Neuron (in vitro differentiated cells): ENCODE measurements at regions not wholly inside any gene's neighbourhood (a gene's known extent, or its start where the extent isn't known, plus 50 kb on each side); places are given as distances from the start of the nearest gene placed in this dataset.

Source experiments
- H2AFZ ChIP-seq: one replicate; pipeline ENCODE4 v1.6.1; 2013; ENCODE audit warnings: low read depth, mild to moderate bottlenecking, inconsistent platforms, low read length, moderate library complexity
- H3K27me3 ChIP-seq: one replicate; pipeline ENCODE4 v1.6.1; 2013; ENCODE audit warnings: low read length; ENCODE audit not compliant: insufficient read depth
- H3K36me3 ChIP-seq: one replicate; pipeline ENCODE4 v1.6.1; 2013; ENCODE audit warnings: low read length; ENCODE audit not compliant: insufficient read depth
- H3K4me1 ChIP-seq: one replicate; pipeline ENCODE4 v1.6.1; 2013; ENCODE audit warnings: low read length; ENCODE audit not compliant: insufficient read depth
- H3K4me3 ChIP-seq: 2 replicates; pipeline ENCODE4 v1.5.1; 2013; ENCODE audit warnings: mild to moderate bottlenecking, low read length, moderate library complexity
- H3K9me3 ChIP-seq: one replicate; pipeline ENCODE4 v1.6.1; 2013; ENCODE audit warnings: low read length

GRCh38 chr12:75773377-75773776 lies 258.2 kb downstream of the PHLDA1 start:
- no peaks in the 10 kb centered on the region for H3K36me3 ChIP-seq
- H3K9me3 ChIP-seq: no peaks in the 10 kb centered on the region
- H2AFZ ChIP-seq: no peak overlapping the region
- no peaks in the 10 kb centered on the region for H3K27me3 ChIP-seq
- H3K4me1 ChIP-seq: no peaks in the 10 kb centered on the region
- H3K4me3 ChIP-seq: no peak overlapping the region

GRCh38 chr12:75771023-75771422 lies 259.6 kb upstream of the KRR1 start:
- H3K9me3 ChIP-seq: no peaks in the 10 kb centered on the region
- no peak overlapping the region for H2AFZ ChIP-seq
- H3K27me3 ChIP-seq: no peaks in the 10 kb centered on the region
- no peak overlapping the region for H3K4me3 ChIP-seq
- peaks cover 9% of the 10 kb centered on the region for H3K4me1 ChIP-seq
- no peaks in the 10 kb centered on the region for H3K36me3 ChIP-seq

- Histone ChIP-seq H3K9me3 (no peaks in the 10 kb centered on the region), H2AFZ (no peak overlapping the region), H3K27me3 (no peaks in the 10 kb centered on the region), H3K36me3 (no peaks in the 10 kb centered on the region), H3K4me1 (peaks cover 16% of the 10 kb centered on the region), H3K4me3 (no peak overlapping the region)
Measured at GRCh38 chr12:75767957-75768356, 256.5 kb upstream of the KRR1 start.

- Histone ChIP-seq H3K4me3 (no peak overlapping the region), H3K9me3 (no peaks in the 10 kb centered on the region), H2AFZ (no peak overlapping the region), H3K4me1 (peaks cover 16% of the 10 kb centered on the region), H3K27me3 (no peaks in the 10 kb centered on the region), H3K36me3 (no peaks in the 10 kb centered on the region)
Measured at GRCh38 chr12:75766263-75767160, 255.1 kb upstream of the KRR1 start.

GRCh38 chr12:75765170-75766059 lies 254.0 kb upstream of the KRR1 start:
- Histone ChIP-seq H3K4me3 (no peak overlapping the region), H3K9me3 (no peaks in the 10 kb centered on the region), H3K4me1 (peaks cover 16% of the 10 kb centered on the region), H3K36me3 (no peaks in the 10 kb centered on the region), H2AFZ (no peak overlapping the region), H3K27me3 (no peaks in the 10 kb centered on the region)

GRCh38 chr12:75764091-75764841 lies 252.9 kb upstream of the KRR1 start:
- Histone ChIP-seq H2AFZ (no peak overlapping the region), H3K4me3 (no peak overlapping the region), H3K36me3 (no peaks in the 10 kb centered on the region), H3K27me3 (no peaks in the 10 kb centered on the region), H3K4me1 (peaks cover 20% of the 10 kb centered on the region), H3K9me3 (no peaks in the 10 kb centered on the region)

- H2AFZ ChIP-seq: no peak overlapping the region
- no peak overlapping the region for H3K4me3 ChIP-seq
- no peaks in the 10 kb centered on the region for H3K9me3 ChIP-seq
- H3K27me3 ChIP-seq: no peaks in the 10 kb centered on the region
- H3K36me3 ChIP-seq: no peaks in the 10 kb centered on the region
- peaks cover 8% of the 10 kb centered on the region for H3K4me1 ChIP-seq
Measured at GRCh38 chr12:75760573-75761294, 249.3 kb upstream of the KRR1 start.

GRCh38 chr12:75759842-75760572 lies 248.6 kb upstream of the KRR1 start:
- peaks cover 8% of the 10 kb centered on the region for H3K4me1 ChIP-seq
- H2AFZ ChIP-seq: no peak overlapping the region
- H3K4me3 ChIP-seq: no peak overlapping the region
- no peaks in the 10 kb centered on the region for H3K36me3 ChIP-seq
- no peaks in the 10 kb centered on the region for H3K9me3 ChIP-seq
- no peaks in the 10 kb centered on the region for H3K27me3 ChIP-seq

- H3K4me1 ChIP-seq: peaks cover 7% of the 10 kb centered on the region
- H3K27me3 ChIP-seq: no peaks in the 10 kb centered on the region
- H3K36me3 ChIP-seq: no peaks in the 10 kb centered on the region
- no peak overlapping the region for H3K4me3 ChIP-seq
- H3K9me3 ChIP-seq: no peaks in the 10 kb centered on the region
- no peak overlapping the region for H2AFZ ChIP-seq
Measured at GRCh38 chr12:75759196-75759595, 247.8 kb upstream of the KRR1 start.

GRCh38 chr12:75756771-75757170 lies 245.4 kb upstream of the KRR1 start:
- H3K4me3 ChIP-seq: no peak overlapping the region
- H3K4me1 ChIP-seq: peaks cover 5% of the 10 kb centered on the region
- no peaks in the 10 kb centered on the region for H3K36me3 ChIP-seq
- H3K27me3 ChIP-seq: no peaks in the 10 kb centered on the region
- H2AFZ ChIP-seq: no peak overlapping the region
- no peaks in the 10 kb centered on the region for H3K9me3 ChIP-seq

GRCh38 chr12:75756111-75756510 lies 244.7 kb upstream of the KRR1 start:
- Histone ChIP-seq H2AFZ (no peak overlapping the region), H3K36me3 (no peaks in the 10 kb centered on the region), H3K4me1 (peaks cover 5% of the 10 kb centered on the region), H3K4me3 (no peak overlapping the region), H3K27me3 (no peaks in the 10 kb centered on the region), H3K9me3 (no peaks in the 10 kb centered on the region)

GRCh38 chr12:75754698-75755097 lies 243.3 kb upstream of the KRR1 start:
- Histone ChIP-seq H3K36me3 (no peaks in the 10 kb centered on the region), H3K4me3 (no peak overlapping the region), H3K9me3 (no peaks in the 10 kb centered on the region), H3K27me3 (no peaks in the 10 kb centered on the region), H3K4me1 (peaks cover under 1% of the 10 kb centered on the region), H2AFZ (no peak overlapping the region)
